ENCODE measurements at regions not wholly inside any gene's neighbourhood (a gene's known extent, or its start where the extent isn't known, plus 50 kb on each side); places are given as distances from the start of the nearest gene placed in this dataset.

DNA sequence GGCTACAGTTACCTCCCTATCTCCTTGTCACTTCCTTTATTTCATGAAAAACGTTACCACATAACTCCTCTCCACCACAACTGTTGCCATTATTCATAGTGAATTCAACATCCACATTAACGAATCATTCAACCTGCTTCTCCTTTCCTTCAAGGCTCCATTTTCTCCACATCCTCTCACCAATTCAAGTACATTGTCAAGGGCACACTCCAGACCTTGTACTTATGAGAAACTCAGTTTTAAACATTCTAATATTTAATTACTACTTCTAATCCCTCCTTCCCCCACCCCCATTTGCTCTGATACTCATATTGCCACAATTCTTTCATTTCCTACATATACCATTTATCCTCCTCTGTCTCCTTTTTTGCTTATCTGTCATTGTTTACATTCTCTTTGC, 871.2 kb downstream of the TUSC7 start:
- in situ Hi-C loops (cut with MboI; ENCODE audit: low sequenced_read_pairs), result no loop called here

DNA sequence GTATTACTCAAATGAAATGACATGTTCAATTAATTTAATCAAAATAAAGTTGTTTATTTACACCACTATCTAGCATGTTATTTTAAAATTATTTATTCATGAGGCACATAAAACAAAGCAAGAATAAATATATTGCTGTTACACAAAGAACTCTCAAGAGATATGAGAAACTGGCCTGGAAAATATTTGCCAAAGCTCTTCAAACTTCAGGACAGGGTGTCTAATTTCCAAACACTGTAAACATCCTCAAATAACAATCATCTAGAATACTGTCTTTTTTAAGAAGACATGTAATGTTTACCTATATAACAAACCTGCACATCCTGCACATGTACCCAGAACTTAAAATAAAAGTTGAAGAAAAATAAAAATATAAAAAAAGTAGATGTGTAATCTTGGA, 876.6 kb downstream of the TUSC7 start:
- in situ Hi-C loops (cut with MboI; ENCODE audit: low sequenced_read_pairs), result no loop called here

DNA sequence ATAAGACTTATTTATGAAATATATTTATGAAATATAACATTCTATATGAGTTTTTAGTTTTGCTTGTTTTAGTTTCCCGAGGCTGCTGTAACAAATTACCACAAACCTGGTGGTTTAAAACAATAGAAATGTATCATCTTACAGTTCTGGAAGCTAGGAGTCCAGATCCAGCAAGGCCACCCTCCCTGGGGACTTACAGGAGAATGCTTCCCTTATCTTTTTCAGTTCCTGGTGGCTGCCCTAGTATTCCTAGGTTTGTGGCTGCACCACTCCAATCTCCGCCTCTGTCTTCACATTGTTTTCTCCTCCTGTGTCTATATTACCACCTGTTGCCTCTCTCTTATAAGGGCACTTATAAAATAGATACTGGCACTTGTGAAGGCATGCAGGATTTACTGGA, 877.8 kb downstream of the TUSC7 start:
- in situ Hi-C loops (cut with MboI; ENCODE audit: low sequenced_read_pairs), result no loop called here

DNA sequence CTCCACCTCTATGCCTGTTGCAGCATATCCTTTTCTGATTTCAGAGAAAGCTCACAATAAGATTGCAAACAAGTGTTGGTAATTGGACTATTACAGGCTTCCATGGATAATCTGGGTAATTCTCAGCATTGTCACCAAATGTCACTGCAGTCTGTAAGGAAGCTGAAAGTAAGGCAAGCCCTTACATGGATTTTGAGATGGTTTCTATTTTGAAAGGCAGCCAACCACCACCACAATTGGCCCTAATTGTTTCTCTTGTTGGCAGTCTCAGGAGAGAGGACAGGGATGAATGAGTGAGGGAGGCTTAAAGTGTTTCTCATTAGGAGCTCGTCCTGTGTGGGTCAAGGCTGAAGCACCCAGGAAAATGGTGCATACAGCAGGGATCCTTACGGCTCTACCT, 879.9 kb downstream of the TUSC7 start:
- in situ Hi-C loops (cut with MboI; ENCODE audit: low sequenced_read_pairs), result no loop called here

DNA sequence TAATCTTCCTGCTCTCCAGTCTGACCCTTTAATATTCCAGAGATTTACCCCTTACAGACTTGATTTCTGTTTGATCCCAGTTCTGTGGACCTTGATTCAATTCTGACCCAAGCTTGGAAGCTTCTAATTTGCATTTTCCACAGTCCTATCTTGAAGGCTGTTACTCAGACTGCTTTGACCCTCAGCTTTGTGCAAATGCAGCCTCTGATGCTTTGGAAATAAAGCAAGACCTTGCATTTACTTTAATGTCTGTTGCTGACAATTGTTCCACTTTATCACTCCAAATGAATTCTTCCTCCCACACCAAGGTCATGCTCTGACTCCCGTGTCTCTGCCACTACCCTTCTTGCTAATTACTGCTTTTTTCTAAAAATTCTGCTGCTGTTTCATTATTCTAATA, 886.0 kb downstream of the TUSC7 start:
- in situ Hi-C loops (cut with MboI; ENCODE audit: low sequenced_read_pairs), result no loop called here

DNA sequence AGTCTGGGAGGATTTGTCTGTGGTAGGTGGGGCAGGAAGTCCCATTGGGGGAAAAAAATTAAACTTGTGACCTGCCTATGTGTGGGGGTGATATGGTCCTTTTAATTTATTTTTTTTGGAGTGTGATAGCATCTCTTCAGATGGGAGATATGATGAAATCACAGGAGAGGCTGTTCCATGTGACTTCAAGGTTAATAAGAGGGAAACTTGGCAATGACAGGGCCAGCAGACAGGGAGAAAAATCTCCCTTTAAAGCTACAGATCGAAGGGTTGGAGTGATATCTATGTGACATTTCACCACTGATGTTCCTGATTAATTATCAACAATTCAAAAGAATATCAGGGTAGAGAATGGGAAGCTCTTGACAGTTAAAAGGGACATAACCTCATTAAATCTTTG, 886.9 kb downstream of the TUSC7 start:
- in situ Hi-C loops (cut with MboI; ENCODE audit: low sequenced_read_pairs), result no loop called here

DNA sequence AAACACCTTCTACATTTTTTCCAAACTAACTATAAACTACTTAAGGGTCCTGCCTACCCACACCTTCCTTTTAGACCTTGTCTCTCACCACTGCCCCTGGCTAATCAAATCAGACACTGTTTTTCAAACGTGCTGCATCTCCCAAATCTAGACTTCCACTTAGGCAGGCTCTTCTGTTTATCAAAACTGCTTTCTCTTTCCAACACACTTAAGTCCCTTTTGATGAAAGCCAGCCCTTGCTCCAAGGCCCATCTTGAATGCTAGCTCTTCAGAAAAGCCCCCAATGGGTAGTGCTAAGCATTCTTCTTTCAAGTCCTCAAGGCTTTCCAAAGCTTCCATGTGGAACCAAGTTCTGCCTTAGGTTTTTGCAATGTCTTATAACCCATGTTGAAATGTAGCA, 888.3 kb downstream of the TUSC7 start:
- in situ Hi-C loops (cut with MboI; ENCODE audit: low sequenced_read_pairs), result no loop called here

DNA sequence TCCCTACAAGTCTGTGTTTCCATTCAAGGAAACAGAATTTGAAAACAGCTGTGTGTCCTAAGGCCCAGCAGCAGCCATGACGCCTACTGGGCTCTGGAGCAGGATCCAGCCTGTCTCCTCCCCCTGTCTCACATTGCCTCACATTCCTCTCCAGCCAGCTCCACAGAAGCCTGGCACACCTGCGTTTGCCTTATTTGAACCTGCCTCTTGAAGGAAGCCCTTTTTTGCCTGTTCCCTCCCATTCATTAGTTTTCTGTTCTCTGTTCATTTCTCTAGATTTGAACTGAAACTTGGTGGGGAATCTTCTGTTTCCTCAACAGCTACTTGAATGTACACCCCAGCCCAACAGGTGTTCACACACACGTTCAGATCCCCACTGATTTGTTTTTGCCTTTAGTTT, 890.5 kb downstream of the TUSC7 start:
- in situ Hi-C loops (cut with MboI; ENCODE audit: low sequenced_read_pairs), result no loop called here

DNA sequence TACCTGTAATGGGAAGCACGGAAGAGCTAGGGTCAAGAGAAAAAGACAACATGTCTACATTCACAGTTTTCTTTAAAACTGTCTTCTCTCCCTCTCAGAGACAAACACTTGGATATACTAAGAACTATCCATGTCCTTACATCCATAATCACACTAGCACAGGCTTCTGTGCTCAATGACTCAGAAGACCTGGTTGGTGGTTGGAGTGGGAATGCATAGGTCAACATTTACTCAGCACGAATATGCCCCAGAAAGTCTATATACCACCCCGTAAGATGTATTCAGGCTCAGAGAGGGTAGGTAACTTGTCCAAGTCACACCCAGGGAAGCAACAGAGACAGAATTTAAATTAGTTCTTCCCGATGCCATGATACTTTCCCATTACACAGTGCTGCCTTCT, 891.1 kb downstream of the TUSC7 start:
- in situ Hi-C loops (cut with MboI; ENCODE audit: low sequenced_read_pairs), result no loop called here

DNA sequence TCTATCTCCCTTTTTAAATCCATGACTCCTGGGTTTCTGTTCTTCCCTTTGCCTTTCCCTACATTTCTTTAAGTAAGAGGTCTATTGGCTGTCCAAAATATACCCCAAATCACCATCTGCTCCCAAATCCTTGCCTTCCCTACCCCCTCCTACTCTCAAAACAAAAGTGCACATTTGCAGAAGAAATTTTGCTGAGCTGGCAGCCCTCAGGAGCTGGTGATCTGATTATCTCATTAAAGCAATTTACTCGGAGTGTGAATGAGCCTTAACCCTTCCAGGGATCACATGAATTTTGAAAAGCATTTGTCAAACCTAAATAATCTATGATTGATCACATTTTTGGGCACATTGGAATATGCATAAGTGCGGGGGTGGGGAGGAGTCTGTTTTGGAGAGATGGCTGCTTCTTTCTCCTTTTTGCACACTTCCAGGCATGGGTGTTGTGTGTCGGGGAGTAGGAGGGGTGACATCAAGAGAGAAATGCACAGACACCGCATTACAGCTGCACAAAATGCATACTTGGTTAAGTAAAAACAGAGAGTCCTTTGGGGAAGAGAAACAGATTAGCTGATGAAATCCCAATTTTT, 892.6 kb downstream of the TUSC7 start:
- in situ Hi-C loops (cut with MboI; ENCODE audit: low sequenced_read_pairs), result no loop called here

DNA sequence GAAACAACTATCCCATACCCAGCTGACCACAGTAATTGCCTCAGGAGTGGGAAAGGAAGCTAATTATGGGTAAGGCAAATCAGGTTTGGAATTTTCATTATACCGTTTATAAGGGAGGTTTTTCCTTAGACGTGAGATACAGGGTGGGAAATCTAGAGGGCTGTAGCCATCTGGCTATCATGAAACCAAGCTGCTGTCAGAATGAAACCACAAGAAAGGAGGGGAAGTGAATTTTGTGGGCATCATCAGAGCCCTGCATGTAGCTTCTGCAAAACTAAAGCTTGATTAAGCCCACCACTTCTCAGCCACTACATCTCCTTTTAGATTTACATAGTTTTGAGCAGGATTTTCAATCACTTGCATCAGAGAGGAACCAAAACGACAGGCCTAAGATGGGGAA, 893.5 kb downstream of the TUSC7 start:
- in situ Hi-C loops (cut with MboI; ENCODE audit: low sequenced_read_pairs), result no loop called here

DNA sequence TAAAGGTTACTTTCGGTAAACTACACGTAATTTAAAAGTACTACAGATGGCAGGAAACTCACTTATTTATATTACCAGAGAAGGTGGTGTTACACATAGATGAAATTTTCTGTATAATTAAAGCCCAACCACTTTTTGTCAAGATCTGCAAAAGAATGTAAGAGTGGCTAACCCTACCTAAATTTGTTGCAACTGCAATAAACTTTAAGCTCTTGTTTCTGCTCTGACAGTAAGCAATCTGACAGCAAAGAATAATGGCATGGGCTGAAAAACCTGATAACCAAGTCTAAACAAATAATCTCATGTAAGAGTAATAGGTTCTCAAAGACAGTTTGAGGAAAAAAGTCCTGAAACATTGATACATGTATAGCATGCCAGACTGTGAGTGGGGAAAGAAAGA, 897.3 kb downstream of the TUSC7 start:
- in situ Hi-C loops (cut with MboI; ENCODE audit: low sequenced_read_pairs), result no loop called here

DNA sequence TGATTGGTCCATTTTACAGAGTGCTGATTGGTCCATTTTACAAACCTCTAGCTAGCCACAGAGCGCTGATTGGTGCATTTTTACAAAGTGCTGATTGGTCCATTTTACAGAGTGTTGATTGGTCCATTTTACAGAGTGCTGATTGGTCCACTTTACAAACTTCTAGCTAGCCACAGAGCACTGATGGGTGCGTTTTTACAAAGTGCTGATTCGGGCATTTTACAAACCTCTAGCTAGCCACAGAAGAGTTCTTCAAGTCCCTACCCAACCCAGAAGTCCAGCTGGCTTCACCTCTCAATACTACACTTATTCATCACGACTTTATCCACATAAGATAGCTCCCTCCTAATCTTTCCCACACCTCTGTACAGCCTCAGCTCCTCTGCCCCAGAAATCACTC, 899.8 kb downstream of the TUSC7 start:
- in situ Hi-C loops (cut with MboI; ENCODE audit: low sequenced_read_pairs), result no loop called here

DNA sequence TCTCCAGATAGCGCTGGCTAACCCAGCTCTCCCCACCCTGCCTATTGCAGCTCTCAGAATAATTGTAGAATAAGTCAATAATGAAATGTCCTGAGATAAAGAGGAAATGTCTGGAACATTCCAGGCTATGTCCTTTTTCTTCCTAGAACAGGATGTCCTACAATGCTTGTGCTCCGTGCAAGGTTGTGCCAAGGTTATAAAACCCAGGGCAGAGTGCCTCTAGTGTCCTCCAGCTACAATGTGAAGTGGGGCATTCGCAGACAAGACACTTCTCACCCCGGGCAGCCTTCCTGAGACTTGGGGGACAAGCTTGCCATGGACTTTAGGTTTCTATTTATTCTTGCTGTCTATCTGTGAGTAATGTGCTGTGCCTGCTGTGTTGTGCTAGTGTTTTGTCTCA, 900.6 kb downstream of the TUSC7 start:
- in situ Hi-C loops (cut with MboI; ENCODE audit: low sequenced_read_pairs), result no loop called here

DNA sequence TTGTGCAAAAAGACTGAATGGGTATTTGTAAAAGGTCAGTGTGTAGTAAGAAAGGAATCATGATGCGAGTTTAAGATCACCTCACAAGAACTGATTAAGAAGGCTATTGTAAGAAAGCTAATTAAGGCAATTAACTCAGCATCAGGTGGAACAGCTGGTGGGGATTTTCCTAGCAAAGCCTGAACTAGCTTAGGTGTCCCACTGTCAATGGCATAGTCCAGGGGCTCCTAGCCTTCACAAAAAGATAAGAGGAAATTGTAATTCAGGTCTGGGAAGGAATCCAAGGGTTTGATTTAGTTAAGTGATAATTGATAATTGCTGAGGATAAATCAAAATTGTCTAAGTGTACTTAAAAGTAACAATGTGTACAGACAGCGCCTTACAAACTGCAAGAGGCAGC, 901.6 kb downstream of the TUSC7 start:
- in situ Hi-C loops (cut with MboI; ENCODE audit: low sequenced_read_pairs), result no loop called here

DNA sequence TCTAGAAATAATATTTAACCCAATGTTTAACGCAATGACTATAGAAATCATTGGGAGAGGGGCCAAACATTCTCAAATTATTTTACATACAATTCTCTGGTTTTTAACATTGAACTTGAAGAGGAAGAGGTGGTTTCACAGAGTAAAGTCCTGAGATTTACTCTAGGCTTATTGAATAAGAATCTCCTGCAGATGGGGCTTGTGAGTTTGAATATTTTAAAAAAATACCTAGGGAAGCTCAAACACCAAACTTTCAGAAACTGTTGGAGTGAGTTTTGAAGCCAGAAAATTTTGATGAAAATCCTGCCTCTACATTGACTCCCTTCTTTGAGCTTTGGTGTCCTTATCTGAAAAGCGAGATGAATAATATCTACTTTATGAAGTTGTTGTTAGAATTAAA, 906.6 kb downstream of the TUSC7 start:
- in situ Hi-C loops (cut with MboI; ENCODE audit: low sequenced_read_pairs), result no loop called here

DNA sequence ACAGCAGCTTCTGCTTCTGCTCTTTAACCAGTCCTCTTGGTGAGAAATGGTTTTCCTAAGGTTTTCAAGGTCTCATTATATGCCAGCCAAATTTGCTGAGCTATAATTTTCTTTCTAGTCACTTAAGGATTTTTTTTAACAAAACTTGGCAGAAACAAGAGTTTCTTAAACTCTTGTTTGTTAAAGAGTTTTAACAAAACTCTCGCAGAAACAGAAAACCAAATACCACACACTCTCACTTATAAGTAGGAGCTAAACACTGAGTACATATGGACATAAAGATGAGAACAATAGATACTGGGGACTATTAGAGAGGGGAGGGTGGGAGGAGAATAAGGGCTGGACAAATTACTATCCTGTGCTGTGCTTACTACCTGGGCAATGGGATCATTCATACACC, 908.3 kb downstream of the TUSC7 start:
- in situ Hi-C loops (cut with MboI; ENCODE audit: low sequenced_read_pairs), result no loop called here

DNA sequence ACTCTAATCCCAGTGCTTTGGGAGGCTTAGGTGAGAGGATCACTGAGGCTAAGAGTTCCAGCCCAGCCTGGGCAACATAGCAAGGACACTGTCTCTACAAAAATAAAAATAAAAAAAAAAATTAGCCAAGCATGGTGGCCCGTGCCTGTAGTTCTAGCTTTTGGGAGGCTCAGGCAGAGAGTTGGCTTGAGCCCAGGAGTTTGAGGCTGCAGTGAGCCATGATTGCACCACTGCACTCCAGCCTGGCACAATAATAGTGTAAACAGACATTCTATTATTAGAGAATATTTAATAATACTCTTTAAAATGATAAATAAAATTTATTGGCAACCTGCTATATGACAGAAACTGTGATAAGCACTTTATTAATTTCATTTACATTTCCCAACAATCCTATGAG, 908.9 kb downstream of the TUSC7 start:
- in situ Hi-C loops (cut with MboI; ENCODE audit: low sequenced_read_pairs), result no loop called here

DNA sequence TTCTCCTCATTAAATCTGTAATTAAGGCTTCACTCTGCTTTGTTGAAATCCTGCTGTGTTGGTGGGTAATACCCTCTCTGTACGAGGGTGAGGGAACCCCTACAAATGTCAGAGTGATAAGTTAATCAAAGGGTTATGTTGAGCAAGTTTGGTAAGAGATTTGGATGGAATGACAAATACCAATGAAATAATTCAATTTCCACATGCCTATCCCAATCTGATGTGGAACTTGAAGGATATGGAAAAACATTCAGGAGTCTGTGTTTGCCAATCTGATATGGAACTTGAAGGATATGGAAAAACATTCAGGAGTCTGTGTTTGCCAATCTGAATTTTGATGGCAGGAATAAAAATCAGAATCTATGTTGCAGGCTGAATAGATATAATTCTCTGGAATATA, 910.2 kb downstream of the TUSC7 start:
- in situ Hi-C loops (cut with MboI; ENCODE audit: low sequenced_read_pairs), result no loop called here

DNA sequence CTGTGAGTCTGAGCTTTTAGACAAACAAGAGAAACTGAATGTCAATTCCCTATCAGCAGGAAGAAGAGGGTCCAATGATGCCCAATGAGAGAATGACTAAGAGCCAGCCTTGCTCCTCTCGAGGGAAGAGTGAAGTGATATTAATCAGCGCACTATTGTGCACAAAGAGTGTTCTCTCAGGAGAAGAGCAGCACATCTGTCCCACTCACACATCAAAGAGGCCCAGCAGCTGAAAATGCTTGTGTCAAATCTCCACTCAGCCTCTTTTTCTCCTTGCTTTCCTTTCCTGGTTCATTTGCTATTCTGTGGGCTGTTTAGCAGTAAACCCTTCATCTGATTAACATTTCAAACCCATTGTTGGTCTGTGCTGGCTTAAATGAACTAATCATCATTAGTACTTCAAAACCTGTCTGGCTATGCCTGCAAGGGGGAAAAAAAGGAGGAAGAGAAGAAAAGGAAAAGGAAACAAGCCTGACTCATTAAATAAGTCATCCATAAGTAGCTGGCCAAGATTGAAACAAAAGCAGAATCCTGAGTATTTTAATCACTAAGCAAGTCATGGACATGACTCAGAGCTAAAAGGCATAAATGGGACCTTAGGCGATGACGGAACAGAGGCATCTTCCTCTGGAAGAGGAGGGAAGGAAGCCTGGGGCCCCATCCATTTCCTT, 912.7 kb downstream of the TUSC7 start:
- in situ Hi-C loops (cut with MboI; ENCODE audit: low sequenced_read_pairs), result no loop called here

DNA sequence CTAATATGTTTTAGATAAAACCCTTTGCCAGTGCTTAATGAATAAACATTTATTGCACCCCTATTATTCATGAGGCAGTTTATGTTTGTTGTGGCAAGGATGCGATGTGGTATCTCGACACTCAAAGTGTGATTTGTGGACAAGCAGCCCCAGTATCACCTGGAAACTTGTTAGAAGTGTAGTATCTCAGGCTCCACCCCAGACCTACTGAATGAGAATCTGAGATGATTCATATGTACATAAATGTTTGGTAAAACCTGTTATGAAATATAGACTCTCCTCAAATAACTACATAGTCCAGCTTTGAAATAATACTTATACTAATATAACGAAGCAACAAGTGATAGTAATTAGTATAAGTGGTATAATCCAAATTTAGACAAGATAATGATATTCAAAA, 914.8 kb downstream of the TUSC7 start:
- in situ Hi-C loops (cut with MboI; ENCODE audit: low sequenced_read_pairs), result no loop called here

DNA sequence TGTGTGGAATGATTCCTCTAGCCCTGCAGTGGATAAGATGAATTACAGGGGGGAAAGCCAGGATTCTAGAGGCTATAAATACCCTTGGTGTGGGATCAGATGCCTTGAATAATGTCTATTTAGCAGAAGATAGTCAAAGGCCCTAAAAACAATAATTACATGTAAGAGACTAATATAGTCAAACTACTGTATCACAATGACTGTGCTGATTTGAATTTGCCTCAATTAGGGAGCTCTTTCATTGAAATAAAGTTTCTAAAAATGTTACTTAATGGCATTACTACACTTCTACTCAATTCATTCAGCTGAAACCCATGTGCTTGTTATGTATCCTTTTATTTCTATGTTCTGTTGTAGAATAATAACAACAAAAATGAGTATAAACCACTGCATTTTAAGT, 915.6 kb downstream of the TUSC7 start:
- in situ Hi-C loops (cut with MboI; ENCODE audit: low sequenced_read_pairs), result no loop called here

DNA sequence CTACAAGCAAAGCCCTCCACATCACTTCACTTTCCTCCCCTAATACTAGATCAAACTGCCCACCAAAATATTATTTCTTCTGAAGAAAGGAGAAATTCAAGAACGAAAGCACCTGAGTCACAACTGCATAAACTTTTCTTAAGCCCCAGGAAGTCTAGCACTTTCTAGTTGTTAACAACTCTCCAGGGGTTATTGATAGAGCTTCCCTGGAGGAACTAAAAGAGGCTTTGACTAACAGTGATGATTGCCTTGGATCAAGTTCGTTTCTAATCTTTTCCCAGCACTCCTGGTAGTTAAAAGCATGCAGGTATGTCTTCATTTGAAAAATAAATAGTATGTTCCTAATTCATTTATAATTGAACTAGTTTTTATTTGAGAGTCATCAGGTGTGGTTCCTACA, 917.0 kb downstream of the TUSC7 start:
- in situ Hi-C loops (cut with MboI; ENCODE audit: low sequenced_read_pairs), result no loop called here

Data from HL-60/S4 treated with phorbol 12-myristate 13-acetate at 8.2 ng/mL for 4 days and 3 days (cell line).